ENCODE measurements at regions not wholly inside any gene's neighbourhood (a gene's known extent, or its start where the extent isn't known, plus 50 kb on each side); places are given as distances from the start of the nearest gene placed in this dataset.

- TF ChIP-seq PKNOX1 (IDR thresholded peaks at IDR 0.05) (no peak), SRF (IDR thresholded peaks at IDR 0.05; ENCODE audit: low read depth in 2 of 2, low read length in 2 of 2) (no peak)
These were observed 305.7 kb downstream of the MATN1 start (continued) for GRCh38 chr1:30417701-30418046.

GRCh38 chr1:30417001-30417700, 306.2 kb downstream of the MATN1 start:
- in situ Hi-C loops (cut with MboI) (no loop called here), intact Hi-C loops (cut with micrococcal nuclease; ENCODE audit: unreplicated experiment) (no loop called here)
- no peaks in the 10 kb centered on the region; a peak in 2 of 4 replicates for H3K27me3 ChIP-seq (replicated peaks in 1 of 2; ENCODE audit: control insufficient read depth in 2 of 2, insufficient read depth in 2 of 2, low read length in 1 of 2)
- no peaks in the 10 kb centered on the region for H3K36me3 ChIP-seq (ENCODE audit: control insufficient read depth in 2 of 2, insufficient read depth in 2 of 2, low read length in 1 of 2)
- SMC1A ChIA-PET (ENCODE audit: uncharacterized antibody, unreplicated experiment), result no interaction called here
- H3K79me2 ChIP-seq (ENCODE audit: control insufficient read depth, insufficient read depth, low read length), result no peaks in the 10 kb centered on the region
- FAIRE-seq (no peak), ATAC-seq (no peak), DNase-seq (ENCODE audit: low read depth, low spot score) (no peak)
- BruUV-seq (replicated peaks), result no TSS peak
- RAD21 ChIA-PET (ENCODE audit: unreplicated experiment), result no interaction called here
- POLR2A ChIA-PET, result no interaction called here
- H3K9ac ChIP-seq (ENCODE audit: control insufficient read depth, insufficient read depth, low read length), result no peak overlapping the region
- no peak overlapping the region for H3K27ac ChIP-seq (ENCODE audit: control insufficient read depth, insufficient read depth)
- CTCF ChIA-PET, result no interaction called here
- no peak overlapping the region for H3K4me2 ChIP-seq (ENCODE audit: control insufficient read depth, insufficient read depth)
- no peak overlapping the region for H3K4me3 ChIP-seq
- 49% methylated on average over 11 of the region's 11 CpGs for WGBS (ENCODE audit: insufficient coverage, insufficient replicate concordance, low lambda C conversion rate, missing lambda C conversion rate)
- H4K20me1 ChIP-seq (ENCODE audit: control insufficient read depth, insufficient read depth), result no peaks in the 10 kb centered on the region
- no peak overlapping the region for H2AFZ ChIP-seq (ENCODE audit: control insufficient read depth, low read depth, low read length)
- H3K4me1 ChIP-seq (ENCODE audit: control insufficient read depth, insufficient read depth, low read length), result no peaks in the 10 kb centered on the region
- no peaks in the 10 kb centered on the region; the same call in 2 of the 3 replicates for H3K9me3 ChIP-seq (replicated peaks; ENCODE audit: control insufficient read depth, insufficient read depth, low read length)
- TF ChIP-seq HSF1 (IDR thresholded peaks at IDR 0.05; ENCODE audit: low read depth, low read length), result no peak
- no peak for TF ChIP-seq MLLT1 (IDR thresholded peaks at IDR 0.05)
- TF ChIP-seq ZZZ3 (IDR thresholded peaks at IDR 0.05; ENCODE audit: control insufficient read depth, insufficient read length, low read depth), result no peak
- TF ChIP-seq TCF7 (IDR thresholded peaks at IDR 0.05; ENCODE audit: borderline replicate concordance), result no peak
- no peak for TF ChIP-seq SPI1 (IDR thresholded peaks at IDR 0.05; ENCODE audit: borderline replicate concordance, insufficient read depth, low read depth, low read length)
- TF ChIP-seq E2F8 (IDR thresholded peaks at IDR 0.05; ENCODE audit: low read depth, partially characterized antibody), result no peak
- TF ChIP-seq STAT1 (conservative IDR thresholded peaks at IDR 0.05), result no peak
- TF ChIP-seq ESRRA (IDR thresholded peaks at IDR 0.05; ENCODE audit: low read length), result no peak
- TF ChIP-seq STAT3 (IDR thresholded peaks at IDR 0.05; ENCODE audit: low read depth, low read length), result no peak
- TF ChIP-seq IKZF2 (IDR thresholded peaks at IDR 0.05), result no peak
- no peak for TF ChIP-seq PAX5 (IDR thresholded peaks at IDR 0.05; ENCODE audit: borderline replicate concordance, low read depth, low read length)
- no peak for TF ChIP-seq BCL3 (IDR thresholded peaks at IDR 0.05; ENCODE audit: borderline replicate concordance, insufficient read depth, low read depth, low read length, poor library complexity, severe bottlenecking)
- no peak for TF ChIP-seq ZBED1 (IDR thresholded peaks at IDR 0.05; ENCODE audit: borderline replicate concordance)
